Duodenal mucosa (tissue), 2 donors: ENCODE measurements at regions not wholly inside any gene's neighbourhood (a gene's known extent, or its start where the extent isn't known, plus 50 kb on each side); places are given as distances from the start of the nearest gene placed in this dataset.

Experiments used
- H3K27ac ChIP-seq: one replicate; pipeline ENCODE4 v1.7.0; 2013; ENCODE audit warnings: low read depth, low read length
- H3K27me3 ChIP-seq, 2 donors: one replicate each; pipeline ENCODE4 v1.7.0; 2013; ENCODE audit warnings: low read length in 2 of 2, control low read depth in 1 of 2; ENCODE audit not compliant: insufficient read depth in 2 of 2, control insufficient read depth in 1 of 2
- H3K36me3 ChIP-seq, 2 donors: one replicate each; pipeline ENCODE4 v1.7.0; 2013; ENCODE audit warnings: low read length in 2 of 2, control low read depth in 1 of 2; ENCODE audit not compliant: insufficient read depth in 2 of 2, control insufficient read depth in 1 of 2
- H3K4me1 ChIP-seq, 2 donors: one replicate each; pipeline ENCODE4 v1.7.0; 2013; ENCODE audit warnings: low read length in 2 of 2, control low read depth in 1 of 2; ENCODE audit not compliant: insufficient read depth in 2 of 2, control insufficient read depth in 1 of 2
- H3K4me3 ChIP-seq, 2 donors: one replicate each; pipeline ENCODE4 v1.7.0; 2013; ENCODE audit warnings: low read length in 2 of 2, low read depth in 1 of 2
- H3K9ac ChIP-seq, 2 donors: one replicate each; pipeline ENCODE4 v1.7.0; 2013; ENCODE audit warnings: low read length in 2 of 2, low read depth in 1 of 2
- H3K9me3 ChIP-seq, 2 donors: one replicate each; pipeline ENCODE4 v1.7.0; 2013; ENCODE audit warnings: low read length in 2 of 2, control low read depth in 1 of 2; ENCODE audit not compliant: control insufficient read depth in 1 of 2

DNA sequence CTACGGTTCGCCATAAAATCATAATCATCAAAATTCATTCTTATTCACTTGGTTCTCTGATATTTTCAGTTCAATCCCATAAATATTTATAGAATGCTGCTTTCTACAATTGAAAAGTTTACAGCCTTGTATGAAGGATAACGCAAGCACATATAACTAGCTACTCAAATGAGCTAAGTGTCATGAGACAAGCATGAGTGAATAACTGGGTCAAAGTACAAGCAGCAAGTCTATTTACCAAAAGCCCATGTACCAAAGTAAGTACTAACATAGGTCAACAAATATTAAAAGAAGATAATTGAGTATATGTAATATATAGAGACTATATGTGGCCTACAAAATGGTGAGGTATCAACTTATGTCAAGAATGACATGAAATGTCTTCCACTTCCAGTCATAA, 596.6 kb downstream of the GBE1 start:
- H3K4me1 ChIP-seq, result no peaks in the 10 kb centered on the region
- H3K9ac ChIP-seq, result no peak overlapping the region
- no peak overlapping the region for H3K27ac ChIP-seq
- no peaks in the 10 kb centered on the region for H3K36me3 ChIP-seq
- H3K27me3 ChIP-seq, result no peaks in the 10 kb centered on the region
- H3K4me3 ChIP-seq, result no peak overlapping the region
- no peaks in the 10 kb centered on the region for H3K9me3 ChIP-seq

DNA sequence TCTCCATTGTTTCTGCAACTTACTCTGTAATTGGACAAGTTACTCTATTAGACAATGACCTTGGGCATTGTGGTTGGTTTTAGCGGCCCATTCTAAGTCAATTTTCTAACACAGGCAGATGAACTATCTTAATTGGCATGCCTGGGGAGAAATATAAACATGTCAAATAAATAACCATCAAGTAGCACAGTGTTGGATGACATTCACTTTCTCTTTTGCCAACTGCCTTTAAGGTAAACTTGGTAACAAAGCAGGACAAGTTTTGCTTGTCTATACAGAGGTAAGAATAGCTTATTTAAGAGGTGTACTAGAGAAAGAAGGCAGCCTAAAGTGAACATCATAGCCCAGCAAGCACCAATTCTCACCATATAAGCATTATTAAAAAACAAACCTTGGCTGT, 599.6 kb downstream of the GBE1 start:
- Histone ChIP-seq H3K9ac (no peak overlapping the region), H3K27ac (no peak overlapping the region), H3K36me3 (no peaks in the 10 kb centered on the region), H3K4me3 (no peak overlapping the region), H3K4me1 (no peaks in the 10 kb centered on the region), H3K9me3 (no peaks in the 10 kb centered on the region), H3K27me3 (no peaks in the 10 kb centered on the region)

DNA sequence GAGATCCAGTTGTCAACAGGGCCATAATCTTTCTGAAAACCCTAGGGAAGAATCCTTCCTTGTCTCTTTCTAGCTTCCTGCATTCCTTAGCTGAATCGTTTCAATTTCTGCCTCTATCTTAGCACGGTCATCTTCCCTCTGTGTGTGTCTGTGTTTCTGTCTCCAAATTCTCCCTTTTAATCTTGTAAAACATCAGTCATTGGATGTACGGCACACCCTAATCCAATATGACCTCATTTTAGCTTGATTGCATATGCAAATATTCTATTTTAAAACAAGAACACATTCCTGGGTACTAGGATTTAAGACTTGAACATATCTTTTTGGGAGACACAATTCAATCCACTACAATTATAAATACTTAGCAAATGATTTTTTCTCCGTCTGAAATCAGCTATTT, 600.3 kb downstream of the GBE1 start:
- Histone ChIP-seq H3K27me3 (no peaks in the 10 kb centered on the region), H3K4me3 (no peak overlapping the region), H3K9me3 (no peaks in the 10 kb centered on the region), H3K27ac (no peak overlapping the region), H3K9ac (no peak overlapping the region), H3K4me1 (no peaks in the 10 kb centered on the region), H3K36me3 (no peaks in the 10 kb centered on the region)

- H3K36me3 ChIP-seq, result no peaks in the 10 kb centered on the region
- no peak overlapping the region for H3K4me3 ChIP-seq
- H3K27me3 ChIP-seq, result no peaks in the 10 kb centered on the region
- H3K4me1 ChIP-seq, result no peaks in the 10 kb centered on the region
- H3K9me3 ChIP-seq, result no peaks in the 10 kb centered on the region
- H3K9ac ChIP-seq, result no peak overlapping the region
- no peak overlapping the region for H3K27ac ChIP-seq
Observed at GRCh38 chr3:81154611-81155143, 606.8 kb downstream of the GBE1 start.

- no peak overlapping the region for H3K4me3 ChIP-seq
- H3K4me1 ChIP-seq, result no peaks in the 10 kb centered on the region
- H3K36me3 ChIP-seq, result no peaks in the 10 kb centered on the region
- H3K27me3 ChIP-seq, result no peaks in the 10 kb centered on the region
- H3K9me3 ChIP-seq, result no peaks in the 10 kb centered on the region
- no peak overlapping the region for H3K9ac ChIP-seq
- no peak overlapping the region for H3K27ac ChIP-seq
Observed at GRCh38 chr3:81152156-81152555, 609.3 kb downstream of the GBE1 start.

DNA sequence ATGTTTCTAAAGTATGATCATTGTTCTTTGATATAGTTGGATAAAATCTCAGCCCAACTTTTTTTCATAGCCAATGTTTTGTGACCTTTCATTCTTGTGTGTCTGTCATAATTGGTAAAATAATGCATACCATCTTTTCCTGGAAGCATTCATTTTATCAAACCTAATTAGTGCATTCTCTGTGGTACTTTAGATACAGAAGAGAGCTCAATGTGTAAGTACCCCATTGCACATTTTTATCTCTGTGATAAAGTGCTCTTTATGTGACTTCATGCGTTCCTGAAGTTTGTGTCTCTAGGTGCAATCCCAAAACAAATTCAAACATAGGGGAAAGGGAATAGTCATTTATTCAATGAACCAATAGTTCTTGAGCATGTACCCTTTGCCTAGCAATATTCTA, 628.5 kb downstream of the GBE1 start:
- Histone ChIP-seq H3K9ac (no peak overlapping the region), H3K9me3 (no peaks in the 10 kb centered on the region), H3K36me3 (no peaks in the 10 kb centered on the region), H3K4me3 (no peak overlapping the region), H3K4me1 (no peaks in the 10 kb centered on the region), H3K27ac (no peak overlapping the region), H3K27me3 (no peaks in the 10 kb centered on the region)

DNA sequence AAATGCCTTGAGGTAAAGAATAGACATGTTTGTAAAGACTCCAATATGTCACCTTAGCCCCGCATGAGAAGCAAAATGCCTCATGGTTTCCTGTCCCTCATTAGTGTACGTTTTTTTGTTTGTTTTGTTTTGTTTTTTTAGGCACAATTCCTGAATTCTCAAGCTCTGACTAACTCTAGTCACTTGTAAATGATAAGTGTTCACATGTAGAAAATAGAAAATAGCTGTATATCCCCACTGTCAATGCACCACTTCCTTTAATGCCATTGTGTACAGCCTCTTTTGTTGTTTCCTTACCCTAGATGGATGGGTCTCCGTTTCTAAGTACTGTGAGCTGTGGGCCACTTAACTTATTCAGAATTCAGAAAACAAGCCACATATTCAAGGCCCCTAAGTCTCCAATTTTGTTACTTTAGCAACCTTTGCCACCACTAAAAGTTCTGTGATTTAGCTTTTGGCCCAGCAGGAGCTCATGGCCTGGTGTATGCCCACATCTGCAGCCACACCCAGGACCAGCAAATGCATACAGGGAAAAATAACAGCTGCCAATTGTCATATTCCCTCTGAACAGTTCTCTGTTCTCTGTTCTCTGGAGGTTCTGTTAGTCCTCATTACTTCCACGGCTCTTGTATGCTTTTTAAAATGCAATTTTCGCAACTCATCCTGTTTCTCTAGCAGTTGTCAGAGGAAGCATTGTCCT, 655.5 kb downstream of the GBE1 start:
- Histone ChIP-seq H3K27me3 (no peaks in the 10 kb centered on the region), H3K36me3 (no peaks in the 10 kb centered on the region), H3K9me3 (no peaks in the 10 kb centered on the region), H3K4me3 (no peak overlapping the region), H3K27ac (no peak overlapping the region), H3K9ac (no peak overlapping the region), H3K4me1 (no peaks in the 10 kb centered on the region)

- H3K9me3 ChIP-seq, result no peaks in the 10 kb centered on the region
- no peaks in the 10 kb centered on the region for H3K4me1 ChIP-seq
- H3K27ac ChIP-seq, result no peak overlapping the region
- no peak overlapping the region for H3K9ac ChIP-seq
- H3K4me3 ChIP-seq, result no peak overlapping the region
- no peaks in the 10 kb centered on the region for H3K27me3 ChIP-seq
- H3K36me3 ChIP-seq, result no peaks in the 10 kb centered on the region
Observed at GRCh38 chr3:81105206-81105605, 656.2 kb downstream of the GBE1 start.

DNA sequence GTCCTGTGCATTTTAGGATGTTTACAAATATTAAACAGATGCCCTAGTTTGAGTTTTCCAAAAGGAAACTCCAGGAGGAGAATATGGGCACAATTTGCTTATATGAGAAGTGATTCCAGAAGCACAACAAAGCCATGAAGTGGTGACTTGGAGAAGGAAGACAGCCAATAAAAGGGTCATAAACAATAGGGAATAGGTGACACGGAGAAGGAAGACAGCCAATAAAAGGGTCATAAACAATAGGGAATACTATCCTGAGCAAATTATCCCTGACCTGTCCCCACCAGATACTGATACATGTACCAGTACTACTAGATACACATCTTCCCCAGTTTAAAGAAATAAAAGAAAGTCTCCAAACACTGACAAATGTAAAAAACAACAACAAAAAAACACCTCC, 663.6 kb downstream of the GBE1 start:
- H3K4me1 ChIP-seq, result no peaks in the 10 kb centered on the region

GRCh38 chr3:81095956-81096355, 665.5 kb downstream of the GBE1 start:
- H3K9me3 ChIP-seq, result no peaks in the 10 kb centered on the region
- no peaks in the 10 kb centered on the region for H3K4me1 ChIP-seq
- no peak overlapping the region for H3K4me3 ChIP-seq
- H3K27ac ChIP-seq, result no peak overlapping the region
- H3K9ac ChIP-seq, result no peak overlapping the region
- H3K27me3 ChIP-seq, result no peaks in the 10 kb centered on the region
- H3K36me3 ChIP-seq, result no peaks in the 10 kb centered on the region

More for the DNA sequence above, 663.6 kb downstream of the GBE1 start:
- no peaks in the 10 kb centered on the region for H3K9me3 ChIP-seq
- H3K27me3 ChIP-seq, result no peaks in the 10 kb centered on the region
- H3K27ac ChIP-seq, result no peak overlapping the region
- H3K36me3 ChIP-seq, result no peaks in the 10 kb centered on the region
- H3K4me3 ChIP-seq, result no peak overlapping the region
- no peak overlapping the region for H3K9ac ChIP-seq
